GM12878 (cell line): ENCODE measurements at regions not wholly inside any gene's neighbourhood (a gene's known extent, or its start where the extent isn't known, plus 50 kb on each side); places are given as distances from the start of the nearest gene placed in this dataset.

Experiments
- ATAC-seq: fragments of 200-7000 bp; cut with Tn5 transposase; 3 replicates; pipeline ENCODE4 v1.9.1; 2020; ENCODE audit warnings: mild to moderate bottlenecking, moderate library complexity
- BruUV-seq: library from RNA; stranded (reverse); fragments of 400-500 nt; replicated peaks from 2 replicates; lab custom pipeline; 2021; lab: Mats Ljungman, UMichigan
- CTCF ChIA-PET: fragments of 300-600 bp; sonication (Branson Sonifier 250); formaldehyde crosslinking; extraction: SDS; loops from one replicate; lab custom pipeline; 2021; ENCODE audit warnings: inconsistent platforms; lab: Yijun Ruan, JAX
- POLR2A ChIA-PET: fragments of 350-600 bp; formaldehyde crosslinking; extraction: SDS; loops from one replicate; lab custom pipeline; 2021; ENCODE audit warnings: inconsistent platforms; lab: Charles Lee
- RAD21 ChIA-PET: fragments of 300-600 bp; sonication (Branson Sonifier 250); formaldehyde crosslinking; loops from one replicate; lab custom pipeline; 2023; ENCODE audit warnings: antibody characterized with exemption; ENCODE audit not compliant: unreplicated experiment; lab: Charles Lee
- SMC1A ChIA-PET: fragments of 300-600 bp; sonication (Branson Sonifier 250); formaldehyde crosslinking; loops from one replicate; lab custom pipeline; 2023; ENCODE audit not compliant: unreplicated experiment, uncharacterized antibody; lab: Charles Lee
- DNase-seq: peaks from one replicate; pipeline ENCODE4 v3.0.0-alpha.2; 2011; ENCODE audit warnings: low read depth, low spot score
- FAIRE-seq: peaks from 3 replicates; lab custom pipeline; 2011; peaks lifted over from hg19 to GRCh38; lab: Jason Lieb, UNC
- H2AFZ ChIP-seq: 2 replicates; pipeline ENCODE4 v1.6.0; 2011; ENCODE audit warnings: low read depth, low read length, control low read depth; ENCODE audit not compliant: control insufficient read depth
- H3K27ac ChIP-seq: 2 replicates; pipeline ENCODE4 v1.5.1; 2011; ENCODE audit warnings: control low read depth; ENCODE audit not compliant: control insufficient read depth, insufficient read depth
- H3K27me3 ChIP-seq, 2 experiments: replicated peaks in 1 of 2; 2 replicates each; pipeline versions ENCODE4 v1.6.0 to v1.6.1; 2011; ENCODE audit warnings: low read length in 1 of 2; ENCODE audit not compliant: control insufficient read depth in 2 of 2, insufficient read depth in 2 of 2
- H3K36me3 ChIP-seq, 2 experiments: 2 replicates each; pipeline ENCODE4 v1.5.1; 2011; ENCODE audit warnings: low read length in 1 of 2; ENCODE audit not compliant: control insufficient read depth in 2 of 2, insufficient read depth in 2 of 2
- H3K4me1 ChIP-seq: 2 replicates; pipeline ENCODE4 v1.6.1; 2011; ENCODE audit warnings: mild to moderate bottlenecking, low read length, moderate library complexity, mixed read lengths; ENCODE audit not compliant: control insufficient read depth, insufficient read depth
- H3K4me2 ChIP-seq: 2 replicates; pipeline ENCODE4 v1.6.0; 2011; ENCODE audit warnings: control low read depth; ENCODE audit not compliant: control insufficient read depth, insufficient read depth
- H3K4me3 ChIP-seq: fragments of 200-600 bp; sonication (generic); 2 replicates; pipeline ENCODE4 v1.5.1; 2016
- H3K79me2 ChIP-seq: 2 replicates; pipeline ENCODE4 v1.6.0; 2011; ENCODE audit warnings: low read length; ENCODE audit not compliant: control insufficient read depth, insufficient read depth
- H3K9ac ChIP-seq: 2 replicates; pipeline ENCODE4 v1.8.0; 2011; ENCODE audit warnings: low read length, control low read depth, mixed read lengths; ENCODE audit not compliant: control insufficient read depth, insufficient read depth
- H3K9me3 ChIP-seq: replicated peaks from 3 replicates; pipeline ENCODE4 v1.5.1; 2011; ENCODE audit warnings: mild to moderate bottlenecking, low read length; ENCODE audit not compliant: control insufficient read depth, insufficient read depth
- H4K20me1 ChIP-seq: 2 replicates; pipeline ENCODE4 v1.6.0; 2011; ENCODE audit not compliant: control insufficient read depth, insufficient read depth
- BCL11A ChIP-seq: IDR thresholded peaks from 2 replicates; pipeline ENCODE4 v1.6.1; 2011; ENCODE audit warnings: low read depth, low read length
- DPF2 ChIP-seq: fragments of 450-650 bp; IDR thresholded peaks from 2 replicates; pipeline ENCODE4 v1.6.1; 2017; ENCODE audit warnings: mild to moderate bottlenecking
- EED ChIP-seq: sonication (generic); IDR thresholded peaks from 2 replicates; pipeline ENCODE4 v1.6.1; 2016; ENCODE audit warnings: antibody characterized with exemption, low read depth
- ETV6 ChIP-seq, 2 experiments: fragments of 450-650 bp in 1 of 2; IDR thresholded peaks in 1 of 2; conservative IDR thresholded peaks in 1 of 2; 2 replicates each; pipeline ENCODE4 v1.6.1; 2014; ENCODE audit warnings: antibody characterized with exemption in 1 of 2, borderline replicate concordance in 1 of 2, low read depth in 1 of 2, mild to moderate bottlenecking in 1 of 2, moderate library complexity in 1 of 2
- HDGF ChIP-seq: fragments of 450-650 bp; IDR thresholded peaks from 2 replicates; pipeline ENCODE4 v1.6.1; 2016; ENCODE audit warnings: antibody characterized with exemption
- JUNB ChIP-seq: IDR thresholded peaks from 2 replicates; pipeline ENCODE4 v1.6.1; 2016; ENCODE audit warnings: antibody characterized with exemption, mild to moderate bottlenecking
- POLR2A ChIP-seq: IDR thresholded peaks from 2 replicates; pipeline ENCODE4 v1.6.1; 2011; ENCODE audit warnings: low read depth, mild to moderate bottlenecking, low read length
- RB1 ChIP-seq: fragments of 450-650 bp; formaldehyde crosslinking; IDR thresholded peaks from 2 replicates; pipeline ENCODE4 v1.6.1; 2017; ENCODE audit warnings: mild to moderate bottlenecking, borderline replicate concordance
- RELA ChIP-seq: fragments of 450-650 bp; IDR thresholded peaks from 2 replicates; pipeline ENCODE4 v1.8.0; 2014; ENCODE audit warnings: borderline replicate concordance; ENCODE audit not compliant: partially characterized antibody
- SP1 ChIP-seq: IDR thresholded peaks from one replicate; pipeline ENCODE4 v1.6.1; 2011; ENCODE audit warnings: low read depth, low read length
- SPI1 ChIP-seq: IDR thresholded peaks from 2 replicates; pipeline ENCODE4 v1.6.1; 2011; ENCODE audit warnings: low read depth, mild to moderate bottlenecking, low read length, moderate library complexity, borderline replicate concordance; ENCODE audit not compliant: insufficient read depth
- STAT1 ChIP-seq: fragments of 450-650 bp; conservative IDR thresholded peaks from 2 replicates; pipeline ENCODE4 v1.6.1; 2014; ENCODE audit warnings: antibody characterized with exemption, mild to moderate bottlenecking
- YBX1 ChIP-seq: fragments of 450-650 bp; IDR thresholded peaks from 2 replicates; pipeline ENCODE4 v1.6.1; 2016; ENCODE audit warnings: antibody characterized with exemption
- WGBS: methylation state at CpG from one replicate; pipeline ENCODE4 v1.1.6; 2016; ENCODE audit warnings: low lambda C conversion rate; ENCODE audit not compliant: insufficient replicate concordance, insufficient coverage; ENCODE audit errors: missing lambda C conversion rate; 5-methylcytosine and 5-hydroxymethylcytosine counted together
- in situ Hi-C: fragments of 300-500 bp; cut with MboI; formaldehyde crosslinking; loops from 9 replicates; pipeline ENCODE4 v1.14.3; 2018; ENCODE audit warnings: mixed read lengths
- intact Hi-C: fragments of 100-400 bp; cut with micrococcal nuclease; formaldehyde crosslinking; loops from one replicate; pipeline ENCODE4 v1.14.2; 2022; ENCODE audit not compliant: unreplicated experiment
- TF ChIP-seq, protein P1 (sequence below): fragments of 150-350 bp; IDR thresholded peaks from 2 replicates; pipeline ENCODE4 v1.6.1; 2014; ENCODE audit warnings: mild to moderate bottlenecking, low read depth, low read length
- TF ChIP-seq, protein P2 (sequence below): fragments of 450-650 bp; IDR thresholded peaks from 2 replicates; pipeline ENCODE4 v1.6.1; 2014; ENCODE audit warnings: mild to moderate bottlenecking

DNA sequence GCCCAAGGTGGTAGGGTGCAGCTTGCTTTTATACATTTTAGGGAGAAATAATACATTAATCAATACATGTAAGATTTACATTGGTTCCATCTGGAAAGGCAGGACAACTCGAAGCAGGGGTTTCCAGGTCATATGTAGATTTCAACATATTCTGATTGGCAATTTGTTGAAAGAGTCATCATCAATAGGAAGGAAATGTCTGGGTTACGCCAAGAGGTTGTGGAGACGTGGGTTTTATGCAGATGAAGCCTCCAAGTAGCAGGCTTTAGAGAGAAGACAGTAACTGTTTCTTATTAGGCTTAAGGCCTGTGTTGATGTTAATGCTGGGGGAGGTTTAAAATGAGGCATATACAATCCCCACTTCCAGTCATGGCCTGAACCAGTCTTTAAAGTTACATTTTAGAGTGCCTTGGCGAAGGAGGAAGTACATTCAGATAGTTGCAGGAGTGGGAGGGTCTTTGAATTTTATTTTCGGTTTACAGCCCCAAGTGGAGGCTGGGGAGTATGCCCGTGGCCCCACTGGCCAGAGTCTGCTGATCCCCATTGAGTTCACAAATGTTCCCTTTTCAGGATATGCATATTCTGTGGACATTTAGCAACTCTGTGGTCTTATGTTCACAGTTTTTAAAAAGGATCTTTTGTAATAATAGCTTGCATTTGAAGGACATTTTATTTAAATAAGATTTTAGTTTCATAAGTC lies 166.0 kb upstream of the GDF10 start:
- CTCF ChIA-PET, result no interaction called here
- no peak overlapping the region for H2AFZ ChIP-seq
- ATAC-seq, result no peak
- SMC1A ChIA-PET, result no interaction called here
- H3K4me3 ChIP-seq, result no peak overlapping the region
- no peaks in the 10 kb centered on the region for H3K36me3 ChIP-seq
- H3K4me1 ChIP-seq, result no peaks in the 10 kb centered on the region
- POLR2A ChIA-PET, result no interaction called here
- intact Hi-C loops (no loop called here), in situ Hi-C loops (no loop called here)
- no peaks in the 10 kb centered on the region for H4K20me1 ChIP-seq
- DNase-seq, result no peak
- no peaks in the 10 kb centered on the region for H3K9me3 ChIP-seq
- H3K9ac ChIP-seq, result no peak overlapping the region
- 11% methylated on average over 6 of the region's 6 CpGs for WGBS
- no peak overlapping the region for H3K27ac ChIP-seq
- no TSS peak for BruUV-seq
- H3K4me2 ChIP-seq, result no peak overlapping the region
- no peaks in the 10 kb centered on the region; a peak in 1 of 4 replicates for H3K27me3 ChIP-seq
- TF ChIP-seq DPF2, result no peak
- no peak for TF ChIP-seq JUNB
- no peak for TF ChIP-seq RELA
- no peak for TF ChIP-seq STAT1
- no peak for TF ChIP-seq ETV6 (conservative IDR thresholded peaks at IDR 0.05 in 1 of 2, IDR thresholded peaks at IDR 0.05 in 1 of 2; ENCODE audit: borderline replicate concordance in 1 of 2, low read depth in 1 of 2)
- no peak for TF ChIP-seq HDGF
- TF ChIP-seq RB1, result no peak
- TF ChIP-seq, protein P1, sequence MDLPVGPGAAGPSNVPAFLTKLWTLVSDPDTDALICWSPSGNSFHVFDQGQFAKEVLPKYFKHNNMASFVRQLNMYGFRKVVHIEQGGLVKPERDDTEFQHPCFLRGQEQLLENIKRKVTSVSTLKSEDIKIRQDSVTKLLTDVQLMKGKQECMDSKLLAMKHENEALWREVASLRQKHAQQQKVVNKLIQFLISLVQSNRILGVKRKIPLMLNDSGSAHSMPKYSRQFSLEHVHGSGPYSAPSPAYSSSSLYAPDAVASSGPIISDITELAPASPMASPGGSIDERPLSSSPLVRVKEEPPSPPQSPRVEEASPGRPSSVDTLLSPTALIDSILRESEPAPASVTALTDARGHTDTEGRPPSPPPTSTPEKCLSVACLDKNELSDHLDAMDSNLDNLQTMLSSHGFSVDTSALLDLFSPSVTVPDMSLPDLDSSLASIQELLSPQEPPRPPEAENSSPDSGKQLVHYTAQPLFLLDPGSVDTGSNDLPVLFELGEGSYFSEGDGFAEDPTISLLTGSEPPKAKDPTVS, result no peak
- TF ChIP-seq SPI1, result no peak
- TF ChIP-seq SP1, result no peak
- no peak for TF ChIP-seq POLR2A
- no peak for TF ChIP-seq EED
- no peak for TF ChIP-seq YBX1
- TF ChIP-seq, protein P2, sequence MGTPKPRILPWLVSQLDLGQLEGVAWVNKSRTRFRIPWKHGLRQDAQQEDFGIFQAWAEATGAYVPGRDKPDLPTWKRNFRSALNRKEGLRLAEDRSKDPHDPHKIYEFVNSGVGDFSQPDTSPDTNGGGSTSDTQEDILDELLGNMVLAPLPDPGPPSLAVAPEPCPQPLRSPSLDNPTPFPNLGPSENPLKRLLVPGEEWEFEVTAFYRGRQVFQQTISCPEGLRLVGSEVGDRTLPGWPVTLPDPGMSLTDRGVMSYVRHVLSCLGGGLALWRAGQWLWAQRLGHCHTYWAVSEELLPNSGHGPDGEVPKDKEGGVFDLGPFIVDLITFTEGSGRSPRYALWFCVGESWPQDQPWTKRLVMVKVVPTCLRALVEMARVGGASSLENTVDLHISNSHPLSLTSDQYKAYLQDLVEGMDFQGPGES, result no peak
- no peak for TF ChIP-seq BCL11A
- H3K79me2 ChIP-seq, result no peaks in the 10 kb centered on the region
- RAD21 ChIA-PET, result no interaction called here
- no peak for FAIRE-seq
